Stimulated activated CD4-positive, alpha-beta T cell treated with anti-CD3 and anti-CD28 coated beads, Interleukin-15, amount 100 ng/mL, for 24 hours (primary cell): ENCODE measurements at regions not wholly inside any gene's neighbourhood (a gene's known extent, or its start where the extent isn't known, plus 50 kb on each side); places are given as distances from the start of the nearest gene placed in this dataset.
"Not testable (repeated sequence)": the region's sequence is repeated elsewhere in the genome, so short reads cannot be mapped to it uniquely, and the experiment has no call there.

Experiments used
- DNase-seq: peaks from one replicate; pipeline ENCODE4 v3.0.0-alpha.2; 2020

GRCh38 chr19:13646758-13647157 lies 117.6 kb upstream of the MRI1 start:
- no peak for DNase-seq

- no peak for DNase-seq
Measured at GRCh38 chr19:13644645-13645044, 119.7 kb upstream of the MRI1 start.

- no peak for DNase-seq
Measured at GRCh38 chr19:13640611-13641010, 123.7 kb upstream of the MRI1 start.

GRCh38 chr19:13639342-13639929 lies 124.9 kb upstream of the MRI1 start:
- no peak for DNase-seq

GRCh38 chr19:13637664-13638063 lies 126.7 kb upstream of the MRI1 start:
- DNase-seq, result peak; percentile 13

- DNase-seq, result no peak
Measured at GRCh38 chr19:13634658-13635057, 128.4 kb upstream of the CACNA1A start.

- DNase-seq, result no peak
Measured at GRCh38 chr19:13633522-13633922, 127.2 kb upstream of the CACNA1A start.

GRCh38 chr19:13633109-13633508 lies 126.8 kb upstream of the CACNA1A start:
- DNase-seq, result no peak

- DNase-seq, result not testable (repeated sequence)
Measured at GRCh38 chr19:13632164-13632563, 125.9 kb upstream of the CACNA1A start.

GRCh38 chr19:13629687-13630357 lies 123.5 kb upstream of the CACNA1A start:
- DNase-seq, result peak; percentile 13

GRCh38 chr19:13627531-13627930 lies 121.3 kb upstream of the CACNA1A start:
- DNase-seq, result no peak

- DNase-seq, result no peak
Measured at GRCh38 chr19:13623716-13624710, 117.7 kb upstream of the CACNA1A start.

- no peak for DNase-seq
Measured at GRCh38 chr19:13622766-13623715, 116.8 kb upstream of the CACNA1A start.

GRCh38 chr19:13621413-13621812 lies 115.1 kb upstream of the CACNA1A start:
- peak; percentile 66 for DNase-seq

- no peak for DNase-seq
Measured at GRCh38 chr19:13619203-13619632, 112.9 kb upstream of the CACNA1A start.

- DNase-seq, result no peak
Measured at GRCh38 chr19:13615890-13616289, 109.6 kb upstream of the CACNA1A start.

- no peak for DNase-seq
Measured at GRCh38 chr19:13613447-13613846, 107.2 kb upstream of the CACNA1A start.

- DNase-seq, result no peak
Measured at GRCh38 chr19:13611596-13611995, 105.3 kb upstream of the CACNA1A start.

- no peak for DNase-seq
Measured at GRCh38 chr19:13610039-13610691, 103.9 kb upstream of the CACNA1A start.

GRCh38 chr19:13606156-13606555 lies 99.9 kb upstream of the CACNA1A start:
- no peak for DNase-seq

- no peak for DNase-seq
Measured at GRCh38 chr19:13604902-13605586, 98.8 kb upstream of the CACNA1A start.
